Left kidney (tissue), 1 donor: ENCODE measurements at regions not wholly inside any gene's neighbourhood (a gene's known extent, or its start where the extent isn't known, plus 50 kb on each side); places are given as distances from the start of the nearest gene placed in this dataset.
A peak's percentile ranks its signal among the peaks of the same experiment; 100 is the strongest.

Experiments used
- DNase-seq: peaks from one replicate; pipeline ENCODE4 v3.0.0-alpha.2; 2013

DNA sequence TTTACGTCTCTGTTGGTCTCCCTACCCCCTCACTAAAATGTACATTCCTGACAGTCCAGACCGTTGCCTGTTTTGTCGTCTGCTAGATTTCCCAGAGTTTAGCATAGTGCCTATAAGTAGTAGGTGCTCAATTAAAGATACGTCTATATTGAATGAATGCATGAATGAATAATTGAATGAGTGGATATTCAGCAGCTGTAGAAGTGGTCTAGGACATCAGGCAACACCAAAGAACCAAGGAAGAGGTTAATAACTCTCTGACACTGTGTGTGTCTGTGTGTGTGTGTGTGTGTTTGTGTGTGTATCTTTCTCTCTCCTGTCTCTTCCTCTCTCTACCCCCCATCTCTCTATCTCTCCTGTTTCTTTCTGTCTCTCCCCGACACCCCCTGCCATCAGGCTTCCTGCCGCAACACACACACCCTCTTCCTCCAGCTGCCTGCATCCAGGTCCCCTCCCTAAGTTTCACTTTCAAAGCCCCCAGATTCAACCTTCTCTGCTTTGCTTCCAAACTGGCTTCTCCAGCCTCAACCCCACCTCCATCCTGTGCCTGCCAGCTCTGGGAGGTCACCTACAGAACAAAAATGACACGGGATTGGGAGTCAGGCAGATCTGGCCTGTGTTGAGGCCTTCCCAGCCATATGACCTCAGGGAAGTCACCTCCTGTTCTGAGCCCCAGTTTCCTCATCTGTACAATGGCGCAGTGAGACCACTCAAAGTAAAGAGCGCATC lies 119.9 kb upstream of the NCOR2 start:
- no peak for DNase-seq

DNA sequence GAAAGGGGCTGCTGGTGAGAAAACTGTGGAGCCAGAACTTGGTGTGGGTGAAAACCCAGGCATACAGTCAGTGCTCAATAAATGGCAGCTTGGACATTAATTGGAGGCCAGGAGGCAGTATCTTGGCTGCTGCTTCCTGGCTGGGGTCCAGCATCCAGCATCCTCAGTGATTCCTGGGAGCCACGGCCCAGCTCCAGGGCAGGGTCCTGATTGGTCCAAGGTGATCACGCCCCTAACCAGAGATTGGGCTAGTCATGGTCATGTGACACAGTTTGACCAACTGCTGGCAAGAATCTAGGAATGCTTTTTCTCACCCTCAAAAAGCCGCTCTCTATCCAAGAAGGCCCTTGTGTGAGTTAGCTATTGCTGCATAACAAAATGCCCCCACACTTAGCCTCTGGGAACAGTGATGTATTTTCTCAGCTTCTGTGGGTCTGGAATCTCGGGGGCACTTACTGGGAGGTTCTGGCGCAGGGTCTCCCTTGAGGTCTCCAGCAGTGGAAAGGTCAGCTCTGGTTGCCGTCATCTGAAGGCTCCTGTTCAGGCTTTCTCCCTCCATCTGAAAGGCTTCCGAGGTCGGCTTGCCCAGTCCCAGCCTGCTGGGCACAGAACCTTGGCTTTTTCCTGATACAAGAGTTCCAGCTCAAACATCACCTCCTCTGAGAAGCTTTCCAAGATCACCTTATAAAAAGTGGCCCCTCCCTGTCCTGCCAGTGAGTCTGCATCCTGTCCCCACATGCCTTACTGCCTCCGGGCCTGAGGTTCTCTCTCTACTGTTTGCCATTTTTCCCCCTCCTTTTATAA lies 119.2 kb upstream of the NCOR2 start:
- no peak for DNase-seq

DNA sequence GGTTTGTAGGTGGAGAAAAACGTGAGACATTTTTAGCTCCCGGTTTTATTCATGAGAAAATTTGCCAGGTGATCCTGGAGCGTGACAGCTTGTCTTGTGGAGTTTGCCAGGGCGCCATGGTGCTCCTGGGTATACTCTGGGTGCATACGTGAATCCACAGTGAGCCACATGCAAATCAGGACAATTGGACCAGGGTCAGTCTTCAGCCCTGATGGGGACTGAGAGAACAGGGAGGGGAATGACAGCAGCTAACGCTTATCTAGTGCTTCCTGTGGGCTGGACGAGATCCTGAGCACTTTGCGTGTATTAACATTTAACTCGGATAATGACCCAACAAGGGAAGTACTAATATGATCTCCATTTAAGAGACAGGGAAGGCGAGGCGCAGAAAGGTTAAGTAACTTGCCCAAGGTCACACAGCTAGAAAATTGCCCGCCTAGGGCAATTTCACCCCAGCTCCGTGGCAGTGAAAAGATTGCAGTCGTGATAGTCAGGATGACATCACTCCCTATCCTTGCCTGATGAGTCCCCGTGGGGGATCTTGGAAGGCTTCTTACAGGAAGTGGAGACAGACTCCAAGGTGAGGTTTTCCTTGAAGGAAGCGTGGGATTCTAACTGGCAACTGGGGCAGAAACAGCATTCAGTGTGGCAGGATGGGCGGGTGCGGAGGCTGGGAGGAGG lies 118.4 kb upstream of the NCOR2 start:
- no peak for DNase-seq

DNA sequence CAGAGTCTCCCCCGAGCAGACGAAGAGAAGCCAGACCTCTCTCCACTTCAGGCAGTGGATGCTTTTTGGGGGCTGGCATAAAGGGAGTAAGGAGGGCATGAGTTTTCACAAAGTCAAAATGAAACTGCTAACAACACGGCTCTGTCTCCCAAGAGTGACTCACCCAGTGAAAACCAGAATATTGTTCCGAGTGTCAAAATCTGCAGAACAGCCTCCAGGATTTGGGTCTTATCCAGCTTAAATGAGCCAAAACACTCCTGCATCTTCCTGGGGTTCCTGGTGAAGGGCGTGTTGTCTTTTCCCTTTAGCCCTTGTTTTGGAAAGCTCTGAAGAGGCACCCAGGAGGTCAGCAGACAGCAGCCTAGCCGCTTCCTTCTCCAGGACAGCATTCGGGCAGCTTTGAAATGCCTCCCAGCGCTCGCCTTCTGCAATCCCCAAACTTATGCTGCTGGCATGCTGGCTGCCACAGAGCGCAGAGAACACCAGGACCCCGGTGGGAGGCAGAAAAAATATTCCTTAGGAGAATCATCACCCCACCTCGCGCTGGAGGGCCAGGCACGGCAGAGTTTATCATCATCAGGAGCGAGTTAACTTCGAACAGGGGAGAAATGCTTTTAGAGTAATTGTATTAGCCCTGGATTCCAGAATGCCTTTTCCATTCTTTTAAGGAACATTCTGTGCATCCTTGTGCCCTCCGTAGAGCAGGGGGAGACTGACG lies 117.7 kb upstream of the NCOR2 start:
- DNase-seq, result no peak

DNA sequence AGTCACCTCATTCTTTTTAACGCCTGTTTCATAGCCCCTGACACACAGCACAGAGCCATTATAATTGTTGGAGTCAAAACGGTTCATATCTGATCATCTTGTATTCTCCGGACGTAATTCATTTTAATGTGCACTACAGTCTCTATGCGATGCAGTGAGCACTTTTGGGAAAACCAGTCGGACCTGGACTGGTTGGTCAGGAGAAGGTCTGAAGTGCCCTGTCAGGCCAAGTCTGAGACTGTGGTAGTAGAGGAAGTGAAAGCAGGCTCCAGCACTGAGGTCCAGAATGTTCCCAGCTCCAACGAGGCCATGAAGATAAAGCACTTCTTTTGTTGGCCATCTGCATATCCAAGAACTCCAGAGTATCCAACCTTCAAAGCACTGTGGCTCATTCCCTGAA lies 117.1 kb upstream of the NCOR2 start:
- no peak for DNase-seq

DNA sequence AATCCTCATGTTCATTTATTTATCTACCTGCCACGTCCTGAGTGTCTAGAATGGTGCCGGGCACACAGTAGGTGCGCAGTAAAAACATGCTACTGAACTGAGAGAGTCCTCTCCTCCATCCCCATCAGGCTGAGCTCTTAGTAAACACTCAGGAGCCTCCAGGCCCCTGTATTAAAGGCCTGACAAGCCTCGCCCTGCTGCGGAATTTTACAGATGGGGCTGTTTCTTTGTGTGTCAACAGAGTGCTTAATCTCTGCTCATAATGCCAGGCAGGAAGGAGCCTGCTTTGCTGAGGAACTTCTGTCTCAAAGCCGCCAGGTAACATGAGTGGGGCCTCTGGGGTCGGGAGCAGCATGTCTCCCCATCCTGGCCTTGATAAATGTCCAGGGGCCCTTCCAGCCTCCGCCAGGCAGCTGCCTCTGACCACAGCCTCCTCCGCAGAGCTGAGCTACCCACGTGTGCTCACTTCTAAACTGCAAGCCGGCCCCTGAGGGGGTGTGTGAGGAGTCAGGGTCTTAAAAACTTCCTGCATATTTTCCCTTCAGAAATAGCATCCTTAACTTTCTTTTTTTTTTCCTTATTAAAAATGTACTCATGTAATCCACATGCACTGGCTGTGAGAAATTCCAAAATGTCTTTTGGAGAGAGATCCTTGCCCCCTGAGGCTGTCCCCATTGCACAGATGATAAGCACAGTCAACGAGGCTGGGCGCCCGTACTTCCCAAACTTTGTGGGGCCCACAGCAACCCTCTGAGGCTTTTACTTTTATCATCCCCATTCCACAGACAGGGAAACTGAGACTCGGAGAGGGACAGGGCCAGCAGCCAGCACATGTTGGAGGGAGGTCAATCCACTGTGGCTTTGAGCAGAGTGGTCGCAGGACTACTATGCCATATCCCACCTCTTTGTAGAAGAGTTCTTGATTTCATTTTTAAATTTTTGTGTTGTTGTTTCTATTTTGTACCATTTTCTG lies 116.0 kb upstream of the NCOR2 start:
- DNase-seq, result no peak

DNA sequence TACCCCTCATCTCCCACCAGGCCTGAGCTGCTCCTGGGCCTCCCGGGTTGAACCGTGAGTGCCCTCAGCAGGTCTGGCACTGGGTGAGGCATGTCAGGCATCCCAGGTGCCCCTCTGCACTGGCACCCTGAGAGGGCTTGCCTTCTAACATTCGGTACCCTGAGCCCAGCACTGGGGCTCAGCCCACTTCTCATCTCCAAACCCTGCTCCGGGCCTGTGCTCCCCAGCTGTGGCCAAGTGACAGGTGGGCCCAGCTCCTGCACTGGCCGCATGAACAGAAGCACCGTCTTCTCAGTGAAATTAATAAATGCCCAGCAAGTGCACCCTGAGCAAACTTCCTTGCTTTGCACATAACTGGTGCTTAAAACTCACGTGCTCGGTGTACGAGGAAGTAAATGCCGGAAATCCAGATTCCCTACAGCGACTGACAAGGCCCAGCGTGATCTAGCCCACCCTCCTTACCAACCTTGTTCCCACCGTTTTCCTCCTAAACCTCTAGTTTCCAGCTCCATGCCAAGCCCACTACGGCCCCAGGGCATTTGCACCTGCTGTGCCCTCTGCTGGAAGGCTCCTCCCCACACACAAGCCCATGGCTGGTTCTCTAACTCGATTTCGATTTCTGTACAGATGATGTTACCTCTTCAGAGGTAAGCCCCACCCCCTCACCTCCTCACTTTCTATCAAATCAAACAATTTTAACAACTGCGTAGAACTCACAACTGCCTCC lies 115.2 kb upstream of the NCOR2 start:
- no peak for DNase-seq

DNA sequence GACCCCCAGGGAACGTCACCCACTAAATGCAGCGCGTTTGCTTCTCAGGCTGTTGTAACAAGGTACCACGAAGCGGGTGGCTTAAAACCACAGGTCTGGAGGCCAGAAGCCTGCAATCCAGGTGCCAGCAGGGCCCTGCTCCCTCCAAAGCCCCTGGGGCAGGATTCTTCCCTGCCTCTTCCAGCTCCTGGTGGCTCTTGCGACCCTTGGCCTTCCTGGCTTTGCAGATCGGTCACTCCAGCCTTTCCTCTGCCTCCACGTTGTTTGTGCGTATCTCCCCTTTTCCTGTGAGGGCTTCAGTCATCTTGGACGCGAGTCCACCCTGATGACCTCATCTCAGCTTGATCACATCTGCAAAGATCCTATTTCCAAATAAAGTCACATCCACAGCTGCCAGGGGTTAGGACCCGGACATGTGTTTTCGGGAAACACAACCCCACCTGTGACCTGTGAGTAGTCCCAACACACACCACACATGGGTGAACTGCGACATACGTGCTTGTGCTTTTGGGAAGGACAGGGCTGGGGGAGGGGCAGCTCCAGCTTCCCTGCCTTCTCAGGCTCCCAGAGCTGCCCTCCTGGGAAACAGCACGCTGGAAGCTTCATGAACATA lies 114.5 kb upstream of the NCOR2 start:
- DNase-seq, result no peak

DNA sequence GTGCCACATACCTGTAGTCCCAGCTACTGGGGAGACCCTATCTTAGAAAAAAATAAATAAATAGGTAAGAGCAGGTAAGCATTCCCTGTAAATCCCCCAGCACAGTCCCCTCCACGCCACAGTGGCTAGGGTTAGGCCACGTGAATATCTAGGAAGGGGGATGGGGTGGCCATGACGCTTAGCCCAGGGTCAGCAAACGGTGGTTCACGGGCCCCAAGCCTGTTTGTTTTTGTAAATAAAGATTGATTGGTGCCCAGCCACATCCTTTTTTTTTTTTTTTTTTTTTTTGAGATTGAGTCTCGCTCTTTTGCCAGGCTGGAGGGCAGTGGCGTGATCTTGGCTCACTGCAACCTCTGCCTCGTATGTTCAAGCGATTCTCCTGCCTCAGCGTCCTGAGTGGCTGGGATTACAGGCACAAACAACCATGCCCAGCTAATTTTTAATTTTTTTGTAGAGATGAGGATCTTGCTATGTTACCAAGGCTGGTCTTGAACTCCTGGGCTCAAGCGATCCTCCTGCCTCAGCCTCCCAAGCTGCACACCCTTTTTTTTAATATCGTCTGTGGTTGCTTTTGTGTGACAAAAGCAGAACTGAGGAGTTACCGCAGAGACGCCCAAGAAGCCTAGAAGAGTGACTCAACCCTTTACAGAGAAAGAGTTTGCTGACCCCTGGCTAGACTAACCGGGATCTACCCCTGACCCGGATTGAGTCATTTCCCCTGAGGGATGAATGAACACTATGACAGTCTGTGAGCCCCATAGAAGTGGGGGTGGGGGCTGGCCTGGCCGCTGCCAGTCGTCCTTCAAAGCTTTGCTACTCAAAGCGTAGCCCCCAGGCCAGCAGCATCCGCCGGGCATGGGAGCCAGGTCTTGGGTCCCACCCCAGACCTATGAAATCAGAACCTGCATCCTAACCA lies 113.7 kb upstream of the NCOR2 start:
- no peak for DNase-seq

DNA sequence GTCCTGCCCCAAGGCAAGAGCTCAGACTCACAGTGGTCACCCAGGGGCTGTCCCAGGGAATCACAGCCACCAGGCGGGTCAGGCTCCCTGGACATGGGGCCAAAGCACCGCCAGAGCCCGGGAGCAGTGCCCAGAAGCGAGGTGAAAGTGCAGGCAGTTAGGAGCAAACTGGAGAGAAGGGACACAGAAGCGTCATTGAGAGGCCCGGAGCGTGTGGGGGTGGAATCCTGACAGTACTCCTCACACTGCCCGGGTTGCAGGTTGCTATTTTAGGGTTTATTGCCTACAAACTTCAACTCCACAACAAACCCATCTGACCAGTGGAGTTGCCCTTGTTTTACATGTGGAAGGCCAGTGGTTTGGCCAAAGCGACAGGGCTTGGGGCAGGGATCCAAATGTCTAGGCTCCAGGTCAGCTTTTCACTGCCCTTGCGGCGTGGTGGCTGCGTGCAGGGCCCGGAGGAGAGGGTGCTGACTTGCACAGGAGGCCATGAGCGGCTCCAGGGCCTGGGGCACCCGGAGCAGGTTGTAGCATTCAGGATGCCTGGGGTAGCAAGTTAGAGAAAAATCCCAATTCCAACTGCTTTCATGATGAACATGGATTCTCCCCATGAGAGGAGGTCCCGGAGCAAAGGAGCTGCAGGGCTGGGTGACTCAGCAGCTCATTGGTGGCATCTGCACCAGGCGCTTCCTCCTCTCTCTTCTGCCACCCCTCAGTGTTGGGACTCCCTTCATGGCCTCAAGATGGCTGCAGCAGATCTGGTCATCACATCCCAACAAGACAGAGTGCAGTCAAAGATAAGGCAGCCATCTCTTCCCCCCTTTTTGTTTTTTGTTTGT lies 112.3 kb upstream of the NCOR2 start:
- DNase-seq, result no peak

DNA sequence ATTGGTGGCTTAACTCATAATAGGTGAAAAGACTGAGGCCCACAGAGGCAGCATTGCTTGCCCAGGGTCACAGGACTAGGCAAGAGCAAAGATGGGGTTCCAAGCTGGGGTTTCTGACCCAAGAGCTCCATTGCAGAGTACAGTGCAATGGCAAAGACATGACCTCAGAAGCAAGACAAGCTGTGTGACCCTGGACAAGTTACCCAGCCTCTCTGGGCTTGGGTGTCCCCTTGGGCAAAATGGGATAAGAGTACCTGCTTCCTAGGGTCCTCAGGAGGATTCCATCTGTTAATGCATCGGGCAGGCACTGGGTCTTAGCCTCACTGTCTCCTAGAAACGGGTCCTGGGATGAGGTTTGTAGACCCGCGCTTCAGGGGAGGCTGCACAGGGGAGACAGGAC lies 111.6 kb upstream of the NCOR2 start:
- DNase-seq, result no peak

DNA sequence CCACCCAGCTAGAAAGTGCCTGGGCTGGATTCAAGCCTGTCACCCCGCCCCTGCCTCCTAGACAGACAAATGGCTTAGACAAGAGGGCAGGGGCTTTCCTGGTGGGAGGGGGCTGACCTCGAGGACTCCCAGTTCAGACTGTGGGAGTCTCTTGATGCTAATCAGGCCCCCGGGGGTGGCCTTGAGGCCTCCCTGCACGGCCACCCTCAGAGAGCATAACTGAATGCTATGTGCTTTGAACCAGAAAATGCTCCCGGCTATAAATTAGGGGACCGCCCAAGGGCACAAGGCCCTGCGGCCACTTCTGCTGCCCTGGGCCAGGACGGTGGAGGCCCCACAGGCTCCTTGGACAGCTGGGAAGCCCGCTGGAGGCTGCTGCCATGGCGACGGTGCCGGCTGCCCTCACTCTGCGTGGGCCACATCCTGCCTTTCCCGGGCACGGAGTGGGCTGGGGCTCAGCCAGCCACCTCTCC lies 111.0 kb upstream of the NCOR2 start:
- DNase-seq, result peak; percentile 51

DNA sequence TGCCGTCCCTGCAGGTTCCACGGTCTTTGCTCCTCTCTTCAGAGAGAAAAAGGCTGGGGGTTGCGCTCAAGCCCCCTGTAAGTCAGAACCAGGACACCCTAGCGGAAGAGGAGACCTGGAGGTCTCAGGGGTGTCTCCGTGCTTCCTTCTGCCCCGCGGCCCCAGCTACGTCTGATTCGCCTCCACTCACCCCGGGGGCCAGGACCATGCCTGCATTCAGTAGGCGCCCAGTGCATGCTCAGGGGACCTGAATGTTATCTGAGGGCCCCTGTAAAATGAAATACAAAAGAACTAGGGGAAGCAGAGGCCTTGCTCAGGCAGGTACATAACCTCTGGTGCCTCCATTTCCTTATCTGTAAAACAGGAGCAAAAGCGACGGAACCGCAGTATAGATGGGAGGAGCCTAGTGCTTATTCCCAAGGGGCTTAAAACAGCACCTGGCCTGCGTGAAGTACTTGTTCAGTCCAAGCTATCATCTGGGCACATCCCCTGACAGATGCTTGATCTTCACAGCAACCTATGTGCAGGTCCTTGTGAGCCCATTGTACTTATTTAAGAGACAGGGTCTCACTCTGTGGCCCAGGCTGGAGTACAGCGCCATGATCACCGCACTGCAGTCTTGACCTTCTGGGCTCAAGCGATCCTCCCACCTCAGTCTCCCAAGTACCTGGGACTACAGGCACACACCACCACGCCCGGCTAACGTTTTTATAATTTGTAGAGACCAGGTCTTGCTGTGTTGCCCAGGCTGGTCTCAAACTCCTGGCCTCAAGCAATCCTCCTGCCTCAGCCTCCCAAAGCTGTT lies 110.3 kb upstream of the NCOR2 start:
- DNase-seq, result no peak

DNA sequence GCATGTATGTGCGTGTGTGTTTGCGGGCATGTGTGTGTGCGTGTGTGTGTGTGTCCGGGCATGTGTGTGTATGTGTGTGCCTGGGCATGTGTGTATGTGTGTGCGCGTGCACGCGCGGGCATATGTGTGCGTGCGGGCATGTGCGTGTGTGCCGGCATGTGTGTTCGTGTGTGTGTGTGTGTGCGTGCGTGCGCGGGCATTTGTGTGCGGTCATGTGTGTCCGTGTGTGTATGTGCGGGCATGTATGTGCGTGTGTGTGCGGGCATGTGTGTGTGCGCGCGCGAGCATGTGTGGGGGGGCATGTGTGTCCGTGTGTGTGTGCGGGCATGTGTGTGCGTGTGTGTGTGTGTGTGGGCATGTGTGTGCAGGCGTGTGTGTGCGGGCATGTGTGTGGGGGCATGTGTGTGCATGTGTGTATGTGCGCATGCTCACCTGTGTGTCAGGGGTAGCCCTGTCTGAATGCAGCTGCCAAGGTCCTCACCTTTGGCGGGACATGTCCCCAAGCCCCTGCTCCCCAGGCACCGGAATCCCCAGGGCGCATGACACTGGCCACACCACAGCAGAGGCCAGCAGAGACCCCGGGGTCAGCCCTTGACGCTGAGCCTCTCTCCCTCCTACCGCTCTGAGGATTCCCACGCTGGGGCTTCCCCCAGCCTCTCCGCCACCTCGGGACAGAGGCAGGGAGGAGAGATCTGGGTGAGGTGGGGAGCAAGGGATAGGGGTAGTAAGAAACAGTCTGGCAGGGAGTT lies 109.5 kb upstream of the NCOR2 start:
- DNase-seq, result no peak

DNA sequence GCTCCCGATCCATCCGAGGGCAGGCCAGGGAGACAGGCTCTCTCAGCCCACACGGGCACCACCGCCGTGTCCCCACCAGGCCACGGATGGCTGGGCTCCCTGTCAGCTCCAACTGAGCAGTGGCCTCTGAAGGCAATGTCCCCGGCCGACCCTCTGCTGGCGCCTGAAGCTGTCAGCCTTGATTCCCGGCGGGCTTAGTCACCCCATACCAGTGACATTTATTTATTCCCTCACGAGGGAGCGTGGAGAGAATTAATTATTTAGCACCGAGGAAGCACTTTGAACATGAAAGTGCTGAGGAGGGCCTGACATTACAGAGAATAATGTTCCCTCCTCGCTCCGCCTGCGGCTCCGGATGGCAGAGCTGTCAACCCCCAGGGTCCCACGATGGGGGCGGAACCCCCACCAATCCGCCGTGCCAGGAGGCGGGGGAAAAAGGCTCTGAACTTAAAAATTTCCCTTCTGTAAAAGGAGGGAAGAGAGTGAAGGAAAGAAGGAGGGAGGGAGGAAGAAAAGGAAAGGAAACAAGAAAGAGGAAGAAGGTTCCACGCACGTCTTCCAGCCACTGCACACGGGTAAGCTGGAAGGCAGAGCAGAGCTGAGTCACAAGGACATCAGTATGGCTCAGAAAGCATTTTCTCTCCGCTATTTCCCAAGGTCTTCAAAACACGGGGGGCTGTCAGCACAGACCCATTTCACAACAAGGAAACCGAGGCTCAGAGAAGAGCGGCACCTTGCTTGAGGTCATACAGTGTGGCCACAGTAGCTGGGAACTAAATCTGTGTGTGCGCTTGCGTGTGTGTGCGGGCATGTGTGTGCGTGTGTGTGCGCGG lies 108.7 kb upstream of the NCOR2 start:
- DNase-seq, result peak; percentile 63
